Left ventricle myocardium inferior (tissue), 1 donor: ENCODE measurements at regions not wholly inside any gene's neighbourhood (a gene's known extent, or its start where the extent isn't known, plus 50 kb on each side); places are given as distances from the start of the nearest gene placed in this dataset.

Experiments
- DNase-seq: peaks from one replicate; pipeline ENCODE4 v3.0.0-alpha.2; 2020
- H3K27ac ChIP-seq: fragments of 200-600 bp; replicated peaks from 2 replicates; pipeline ENCODE4 v1.8.0; 2021
- H3K27me3 ChIP-seq: fragments of 200-600 bp; 2 replicates; pipeline ENCODE4 v1.8.0; 2021; ENCODE audit warnings: low read depth
- H3K36me3 ChIP-seq: fragments of 200-600 bp; 2 replicates; pipeline ENCODE4 v1.8.0; 2021
- H3K4me1 ChIP-seq: fragments of 200-600 bp; 2 replicates; pipeline ENCODE4 v1.8.0; 2021
- H3K4me3 ChIP-seq: fragments of 200-600 bp; 2 replicates; pipeline ENCODE4 v1.8.0; 2021; ENCODE audit warnings: mild to moderate bottlenecking, moderate library complexity
- H3K9me3 ChIP-seq: fragments of 200-600 bp; replicated peaks from 2 replicates; pipeline ENCODE4 v1.8.0; 2021
- intact Hi-C: fragments of 100-400 bp; cut with micrococcal nuclease; formaldehyde crosslinking; loops from one replicate; pipeline ENCODE4 v1.11.0; 2022
- TF ChIP-seq, protein P1 (sequence below): fragments of 200-600 bp; IDR thresholded peaks from 2 replicates; pipeline ENCODE4 v1.8.0; 2021; ENCODE audit warnings: antibody characterized with exemption, mild to moderate bottlenecking, borderline replicate concordance
- donor health status: DM: no; HTN: yes; CAD: no; lungs with severe emphysema.

- intact Hi-C loops = no loop called here
- no peak for DNase-seq
- Histone ChIP-seq H3K4me1 (no peaks in the 10 kb centered on the region), H3K36me3 (no peaks in the 10 kb centered on the region), H3K9me3 (peaks cover 12% of the 10 kb centered on the region), H3K27ac (no peak overlapping the region), H3K27me3 (peaks cover 100% of the 10 kb centered on the region), H3K4me3 (no peak overlapping the region)
- TF ChIP-seq, protein P1, sequence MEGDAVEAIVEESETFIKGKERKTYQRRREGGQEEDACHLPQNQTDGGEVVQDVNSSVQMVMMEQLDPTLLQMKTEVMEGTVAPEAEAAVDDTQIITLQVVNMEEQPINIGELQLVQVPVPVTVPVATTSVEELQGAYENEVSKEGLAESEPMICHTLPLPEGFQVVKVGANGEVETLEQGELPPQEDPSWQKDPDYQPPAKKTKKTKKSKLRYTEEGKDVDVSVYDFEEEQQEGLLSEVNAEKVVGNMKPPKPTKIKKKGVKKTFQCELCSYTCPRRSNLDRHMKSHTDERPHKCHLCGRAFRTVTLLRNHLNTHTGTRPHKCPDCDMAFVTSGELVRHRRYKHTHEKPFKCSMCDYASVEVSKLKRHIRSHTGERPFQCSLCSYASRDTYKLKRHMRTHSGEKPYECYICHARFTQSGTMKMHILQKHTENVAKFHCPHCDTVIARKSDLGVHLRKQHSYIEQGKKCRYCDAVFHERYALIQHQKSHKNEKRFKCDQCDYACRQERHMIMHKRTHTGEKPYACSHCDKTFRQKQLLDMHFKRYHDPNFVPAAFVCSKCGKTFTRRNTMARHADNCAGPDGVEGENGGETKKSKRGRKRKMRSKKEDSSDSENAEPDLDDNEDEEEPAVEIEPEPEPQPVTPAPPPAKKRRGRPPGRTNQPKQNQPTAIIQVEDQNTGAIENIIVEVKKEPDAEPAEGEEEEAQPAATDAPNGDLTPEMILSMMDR = no peak
These were observed 107.0 kb downstream of the CPZ start for GRCh38 chr4:8699479-8700145.

DNA sequence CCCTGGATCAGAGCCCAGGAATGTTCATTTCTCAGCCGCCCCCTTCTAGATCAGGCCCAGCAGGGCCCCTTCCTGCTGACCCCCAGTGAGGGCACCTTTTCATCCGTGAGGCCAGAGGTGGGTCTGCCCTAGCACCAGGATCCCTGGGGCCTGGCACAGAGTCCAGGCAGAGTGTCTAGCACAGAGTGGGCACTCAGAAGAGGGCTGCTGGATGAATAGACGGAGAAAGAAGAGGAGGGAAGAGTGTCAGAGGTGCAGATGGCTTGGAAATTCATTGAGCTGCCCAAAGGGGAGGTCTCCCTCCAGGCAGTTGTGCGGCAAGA is 106.5 kb downstream of the CPZ start:
- Histone ChIP-seq H3K9me3 (peaks cover 12% of the 10 kb centered on the region), H3K36me3 (no peaks in the 10 kb centered on the region), H3K27ac (no peak overlapping the region), H3K27me3 (peaks cover 100% of the 10 kb centered on the region), H3K4me1 (no peaks in the 10 kb centered on the region), H3K4me3 (no peak overlapping the region)
- TF ChIP-seq, protein P1 = no peak
- DNase-seq = no peak
- intact Hi-C loops = no loop called here

GRCh38 chr4:8698341-8699062 is 105.9 kb downstream of the CPZ start:
- H3K4me3 ChIP-seq = no peak overlapping the region
- no peak overlapping the region for H3K27ac ChIP-seq
- DNase-seq = no peak
- peaks cover 100% of the 10 kb centered on the region for H3K27me3 ChIP-seq
- TF ChIP-seq, protein P1 = no peak
- intact Hi-C loops = no loop called here
- peaks cover 12% of the 10 kb centered on the region for H3K9me3 ChIP-seq
- H3K36me3 ChIP-seq = no peaks in the 10 kb centered on the region
- no peaks in the 10 kb centered on the region for H3K4me1 ChIP-seq

DNA sequence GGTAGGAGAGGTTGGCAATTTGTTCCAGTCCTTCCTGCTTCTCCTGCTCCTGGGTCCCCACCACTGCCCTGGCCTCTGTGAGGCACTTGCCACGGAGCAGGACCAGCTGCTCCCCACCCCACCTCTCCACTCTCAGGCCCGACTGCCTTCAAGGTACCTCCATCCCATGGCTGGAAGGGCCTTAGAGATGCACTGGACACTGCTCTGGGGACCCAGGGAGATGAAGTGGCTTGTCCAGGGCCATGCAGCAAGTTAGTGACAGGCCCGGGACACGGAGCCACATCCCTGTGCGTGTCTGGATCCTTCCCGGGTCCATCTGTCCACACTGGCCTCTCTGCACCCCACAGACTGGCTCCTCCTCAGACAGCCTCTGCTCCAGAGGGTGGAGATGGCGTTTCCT is 105.3 kb downstream of the CPZ start:
- Histone ChIP-seq H3K9me3 (peaks cover 12% of the 10 kb centered on the region), H3K27ac (no peak overlapping the region), H3K27me3 (peaks cover 97% of the 10 kb centered on the region), H3K4me1 (no peaks in the 10 kb centered on the region), H3K4me3 (no peak overlapping the region), H3K36me3 (no peaks in the 10 kb centered on the region)
- TF ChIP-seq, protein P1 = no peak
- DNase-seq = no peak
- intact Hi-C loops = no loop called here

GRCh38 chr4:8696369-8697127 is 104.0 kb downstream of the CPZ start:
- Histone ChIP-seq H3K27me3 (peaks cover 84% of the 10 kb centered on the region), H3K4me3 (no peak overlapping the region), H3K4me1 (no peaks in the 10 kb centered on the region), H3K9me3 (peaks cover 12% of the 10 kb centered on the region), H3K36me3 (no peaks in the 10 kb centered on the region), H3K27ac (no peak overlapping the region)
- intact Hi-C loops = no loop called here
- DNase-seq = no peak
- TF ChIP-seq, protein P1 = no peak
